ENCODE measurements at regions not wholly inside any gene's neighbourhood (a gene's known extent, or its start where the extent isn't known, plus 50 kb on each side); places are given as distances from the start of the nearest gene placed in this dataset.

DNA sequence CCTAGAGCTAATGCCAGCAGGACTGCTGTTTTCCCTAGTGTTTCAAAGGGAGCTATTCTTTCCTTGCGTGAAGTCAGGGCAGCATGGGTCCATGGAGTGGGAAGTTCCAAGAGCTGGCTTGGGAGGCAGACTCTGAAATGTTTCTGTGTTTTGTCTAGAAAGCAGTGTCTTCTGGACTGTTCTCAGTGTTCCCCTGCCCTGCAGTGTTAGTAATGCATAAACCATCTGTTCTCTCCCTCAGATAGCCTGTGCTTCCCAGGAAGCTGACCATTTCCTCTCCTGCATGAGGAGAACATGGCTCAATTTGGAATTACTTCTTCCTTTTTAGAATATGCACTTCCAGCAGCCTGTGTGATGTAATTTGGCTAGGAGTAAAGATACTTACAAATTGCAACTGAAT lies 116.7 kb upstream of the CXCL13 start:
- Histone ChIP-seq H3K4me3 (ENCODE audit: low read depth, low read length, poor library complexity, severe bottlenecking) (no peak overlapping the region), H3K9me2 (ENCODE audit: insufficient read depth, low read length) (no peaks in the 10 kb centered on the region), H3K4me1 (ENCODE audit: insufficient read depth, low read length, poor library complexity, severe bottlenecking) (no peaks in the 10 kb centered on the region), H3K79me2 (ENCODE audit: insufficient read depth, low read depth, low read length) (no peaks in the 10 kb centered on the region), H3K27ac (ENCODE audit: low read depth, low read length, poor library complexity, severe bottlenecking) (no peak overlapping the region), H4K20me1 (ENCODE audit: insufficient read depth, low read length) (no peaks in the 10 kb centered on the region), H3K4me2 (ENCODE audit: low read length) (no peak overlapping the region), H3K9me3 (ENCODE audit: low read length) (no peaks in the 10 kb centered on the region), H2AFZ (ENCODE audit: low read length) (no peak overlapping the region), H3K36me3 (ENCODE audit: insufficient read depth, low read length) (no peaks in the 10 kb centered on the region)
- DNase-seq (ENCODE audit: low spot score) = no peak
- no TSS peak for BruUV-seq (replicated peaks)
- CTCF ChIA-PET (ENCODE audit: unreplicated experiment) = interaction anchor here (0.6 kb wide), 1 partner anchor 9 kb away, joined by 4 read pairs; no protein-coding TSS in a partner anchor
- intact Hi-C loops (cut with micrococcal nuclease; ENCODE audit: unreplicated experiment) = no loop called here
- POLR2A ChIA-PET = no interaction called here
- TF ChIP-seq EZH2phosphoT487 (IDR thresholded peaks at IDR 0.05; ENCODE audit: borderline replicate concordance, low read depth, low read length) (no peak), CTCF (conservative IDR thresholded peaks at IDR 0.05; ENCODE audit: low read length) (no peak)

- Histone ChIP-seq H3K79me2 (ENCODE audit: insufficient read depth, low read depth, low read length) (no peaks in the 10 kb centered on the region), H3K4me3 (ENCODE audit: low read depth, low read length, poor library complexity, severe bottlenecking) (no peak overlapping the region), H3K9me2 (ENCODE audit: insufficient read depth, low read length) (no peaks in the 10 kb centered on the region), H3K9me3 (ENCODE audit: low read length) (no peaks in the 10 kb centered on the region), H2AFZ (ENCODE audit: low read length) (no peak overlapping the region), H3K4me2 (ENCODE audit: low read length) (no peak overlapping the region), H3K27ac (ENCODE audit: low read depth, low read length, poor library complexity, severe bottlenecking) (no peak overlapping the region), H4K20me1 (ENCODE audit: insufficient read depth, low read length) (no peaks in the 10 kb centered on the region), H3K4me1 (ENCODE audit: insufficient read depth, low read length, poor library complexity, severe bottlenecking) (no peaks in the 10 kb centered on the region), H3K36me3 (ENCODE audit: insufficient read depth, low read length) (no peaks in the 10 kb centered on the region)
- no TSS peak for BruUV-seq (replicated peaks)
- no peak for DNase-seq (ENCODE audit: low spot score)
- intact Hi-C loops (cut with micrococcal nuclease; ENCODE audit: unreplicated experiment) = no loop called here
- ChIA-PET POLR2A (no interaction called here), CTCF (ENCODE audit: unreplicated experiment) (no interaction called here)
- TF ChIP-seq CTCF (conservative IDR thresholded peaks at IDR 0.05; ENCODE audit: low read length) (no peak), EZH2phosphoT487 (IDR thresholded peaks at IDR 0.05; ENCODE audit: borderline replicate concordance, low read depth, low read length) (no peak)
These were observed 112.4 kb upstream of the CXCL13 start for GRCh38 chr4:77493120-77493752.

DNA sequence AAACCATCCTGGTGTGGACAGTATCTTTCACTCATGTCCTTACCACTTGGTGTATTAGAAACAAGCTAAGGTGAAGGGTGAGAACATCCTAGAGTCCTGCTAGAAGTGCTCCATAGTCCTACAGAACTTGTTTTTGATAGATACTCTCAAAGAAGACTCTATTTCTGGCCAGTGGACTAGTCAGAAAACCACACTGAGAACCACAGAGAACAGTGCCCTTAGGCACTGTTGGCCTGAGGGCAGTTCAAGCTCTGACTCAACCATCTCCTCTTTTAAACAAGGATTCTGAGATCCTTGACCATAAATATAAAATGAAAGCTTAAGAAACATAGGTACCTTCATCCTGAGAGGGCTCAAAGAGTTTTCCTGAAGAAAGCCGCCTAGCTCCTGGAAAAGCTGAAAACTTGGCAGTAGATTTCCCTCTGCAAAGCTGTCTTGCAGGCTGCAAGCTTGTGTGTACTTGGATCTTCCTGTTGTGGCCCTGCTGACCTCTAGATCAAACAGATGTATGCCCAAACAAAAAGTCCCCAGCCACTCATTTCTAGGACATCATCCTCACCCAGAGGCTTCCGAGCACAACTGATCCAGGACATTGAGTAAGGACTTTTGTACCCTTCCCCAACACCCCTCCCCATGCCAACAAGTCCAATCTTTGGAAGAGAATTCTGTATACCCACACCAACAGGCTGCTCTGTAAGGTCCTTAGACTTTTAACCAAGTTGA lies 111.6 kb upstream of the CXCL13 start:
- H3K79me2 ChIP-seq (ENCODE audit: insufficient read depth, low read depth, low read length) = no peaks in the 10 kb centered on the region
- no peak for DNase-seq (ENCODE audit: low spot score)
- no peak overlapping the region for H3K4me2 ChIP-seq (ENCODE audit: low read length)
- no TSS peak for BruUV-seq (replicated peaks)
- no peak overlapping the region for H2AFZ ChIP-seq (ENCODE audit: low read length)
- no peak overlapping the region for H3K4me3 ChIP-seq (ENCODE audit: low read depth, low read length, poor library complexity, severe bottlenecking)
- no peaks in the 10 kb centered on the region for H3K36me3 ChIP-seq (ENCODE audit: insufficient read depth, low read length)
- no peaks in the 10 kb centered on the region for H3K4me1 ChIP-seq (ENCODE audit: insufficient read depth, low read length, poor library complexity, severe bottlenecking)
- CTCF ChIA-PET (ENCODE audit: unreplicated experiment) = no interaction called here
- POLR2A ChIA-PET = interaction anchor here (1.0 kb wide), 1 partner anchor 1522 kb away, joined by 3 read pairs; no protein-coding TSS in a partner anchor
- no peaks in the 10 kb centered on the region for H4K20me1 ChIP-seq (ENCODE audit: insufficient read depth, low read length)
- H3K27ac ChIP-seq (ENCODE audit: low read depth, low read length, poor library complexity, severe bottlenecking) = no peak overlapping the region
- no peaks in the 10 kb centered on the region for H3K9me2 ChIP-seq (ENCODE audit: insufficient read depth, low read length)
- TF ChIP-seq EZH2phosphoT487 (IDR thresholded peaks at IDR 0.05; ENCODE audit: borderline replicate concordance, low read depth, low read length) (no peak), CTCF (conservative IDR thresholded peaks at IDR 0.05; ENCODE audit: low read length) (no peak)
- intact Hi-C loops (cut with micrococcal nuclease; ENCODE audit: unreplicated experiment) = no loop called here
- no peaks in the 10 kb centered on the region for H3K9me3 ChIP-seq (ENCODE audit: low read length)

All from OCI-LY7 (cell line).